K562 (cell line): ENCODE measurements at regions not wholly inside any gene's neighbourhood (a gene's known extent, or its start where the extent isn't known, plus 50 kb on each side); places are given as distances from the start of the nearest gene placed in this dataset.

ENCODE experiments used
- EP300 ChIP-seq: IDR thresholded peaks from 2 replicates; pipeline ENCODE4 v1.6.1; 2012; ENCODE audit warnings: low read length, improper control_type of control experiment
- GABPB2 ChIP-seq: fragments of 250-450 bp; sonication (Bioruptor Pico); conservative IDR thresholded peaks from 2 replicates; pipeline ENCODE4 v1.5.1; 2021; ENCODE audit warnings: mild to moderate bottlenecking
- HDAC6 ChIP-seq: IDR thresholded peaks from 2 replicates; pipeline ENCODE4 v1.6.1; 2012; ENCODE audit warnings: low read depth, mild to moderate bottlenecking, control low read depth, inconsistent platforms, low read length, moderate library complexity
- KLF16 ChIP-seq: IDR thresholded peaks from 2 replicates; pipeline ENCODE4 v1.6.1; 2016; ENCODE audit warnings: antibody characterized with exemption
- MAFG ChIP-seq: fragments of 450-650 bp; conservative IDR thresholded peaks from 2 replicates; pipeline ENCODE4 v1.6.1; 2016; ENCODE audit warnings: missing genetic modification characterization, missing compliant biosample characterization
- MGA ChIP-seq: fragments of 450-650 bp; IDR thresholded peaks from 2 replicates; pipeline ENCODE4 v1.6.1; 2016; ENCODE audit warnings: mild to moderate bottlenecking, moderate library complexity
- NCOA2 ChIP-seq, 2 experiments: fragments of 450-650 bp; IDR thresholded peaks; 2 replicates each; pipeline ENCODE4 v1.6.1; 2018; ENCODE audit warnings: mild to moderate bottlenecking in 2 of 2, moderate library complexity in 1 of 2; ENCODE audit not compliant: partially characterized antibody in 2 of 2
- PRMT5 ChIP-seq: sonication (generic); formaldehyde crosslinking; IDR thresholded peaks from 2 replicates; pipeline ENCODE4 v1.5.0; 2020; ENCODE audit warnings: missing genetic modification reagents
- ZKSCAN3 ChIP-seq: fragments of 250-450 bp; sonication (Bioruptor Pico); IDR thresholded peaks from 2 replicates; pipeline ENCODE4 v1.4.0; 2020
- ZNF23 ChIP-seq: fragments of 250-450 bp; sonication (Bioruptor Pico); IDR thresholded peaks from 2 replicates; pipeline ENCODE4 v1.4.0; 2020; ENCODE audit warnings: mild to moderate bottlenecking
- ZNF830 ChIP-seq: fragments of 250-450 bp; sonication (Bioruptor Pico); IDR thresholded peaks from 2 replicates; pipeline ENCODE4 v1.5.0; 2021; ENCODE audit warnings: mild to moderate bottlenecking
- TF ChIP-seq, protein P1 (sequence below), 2 experiments: fragments of 450-650 bp; IDR thresholded peaks; 2 replicates each; pipeline ENCODE4 v1.6.1; 2018; ENCODE audit warnings: mild to moderate bottlenecking in 2 of 2, low read depth in 1 of 2; ENCODE audit not compliant: partially characterized antibody in 2 of 2

DNA sequence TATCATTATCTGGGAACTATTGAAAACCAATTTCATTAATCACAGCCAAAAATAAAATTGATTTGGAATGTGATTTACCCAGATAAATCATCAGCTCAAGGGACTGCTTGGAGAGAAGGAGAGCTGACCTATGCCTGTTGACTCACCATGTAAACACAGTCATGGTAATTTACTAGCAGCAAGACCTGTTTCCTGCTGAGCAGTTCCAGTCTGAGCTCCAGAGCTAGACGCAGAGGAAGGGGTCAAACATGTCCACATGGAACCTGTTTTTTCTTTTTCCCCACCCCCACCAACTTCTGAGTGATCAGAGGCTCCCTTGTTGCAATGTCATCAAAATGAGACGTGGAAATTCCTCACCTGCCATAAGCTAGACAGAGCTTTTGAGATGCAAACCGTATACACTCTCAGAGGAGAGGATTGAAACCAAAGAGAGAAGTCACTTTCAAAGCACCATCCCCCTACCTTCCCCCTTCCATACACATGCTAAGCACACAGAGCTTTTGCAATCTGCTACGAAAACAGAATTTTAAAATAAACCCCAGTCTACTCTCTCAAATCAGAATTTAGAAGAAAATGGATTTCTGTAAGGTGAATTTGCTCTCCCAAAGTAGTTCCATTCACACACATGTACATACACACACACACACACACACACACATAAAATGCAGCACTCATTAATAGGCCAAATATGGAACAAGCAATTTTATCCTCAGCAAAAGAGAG lies 55.9 kb upstream of the PTGFRN start (continued):
- TF ChIP-seq MAFG (tag): peak; percentile 46
- TF ChIP-seq EP300: no peak
- no peak for TF ChIP-seq NCOA2 (IDR thresholded peaks at IDR 0.05; ENCODE audit: partially characterized antibody in 2 of 2)
- TF ChIP-seq, protein P1, sequence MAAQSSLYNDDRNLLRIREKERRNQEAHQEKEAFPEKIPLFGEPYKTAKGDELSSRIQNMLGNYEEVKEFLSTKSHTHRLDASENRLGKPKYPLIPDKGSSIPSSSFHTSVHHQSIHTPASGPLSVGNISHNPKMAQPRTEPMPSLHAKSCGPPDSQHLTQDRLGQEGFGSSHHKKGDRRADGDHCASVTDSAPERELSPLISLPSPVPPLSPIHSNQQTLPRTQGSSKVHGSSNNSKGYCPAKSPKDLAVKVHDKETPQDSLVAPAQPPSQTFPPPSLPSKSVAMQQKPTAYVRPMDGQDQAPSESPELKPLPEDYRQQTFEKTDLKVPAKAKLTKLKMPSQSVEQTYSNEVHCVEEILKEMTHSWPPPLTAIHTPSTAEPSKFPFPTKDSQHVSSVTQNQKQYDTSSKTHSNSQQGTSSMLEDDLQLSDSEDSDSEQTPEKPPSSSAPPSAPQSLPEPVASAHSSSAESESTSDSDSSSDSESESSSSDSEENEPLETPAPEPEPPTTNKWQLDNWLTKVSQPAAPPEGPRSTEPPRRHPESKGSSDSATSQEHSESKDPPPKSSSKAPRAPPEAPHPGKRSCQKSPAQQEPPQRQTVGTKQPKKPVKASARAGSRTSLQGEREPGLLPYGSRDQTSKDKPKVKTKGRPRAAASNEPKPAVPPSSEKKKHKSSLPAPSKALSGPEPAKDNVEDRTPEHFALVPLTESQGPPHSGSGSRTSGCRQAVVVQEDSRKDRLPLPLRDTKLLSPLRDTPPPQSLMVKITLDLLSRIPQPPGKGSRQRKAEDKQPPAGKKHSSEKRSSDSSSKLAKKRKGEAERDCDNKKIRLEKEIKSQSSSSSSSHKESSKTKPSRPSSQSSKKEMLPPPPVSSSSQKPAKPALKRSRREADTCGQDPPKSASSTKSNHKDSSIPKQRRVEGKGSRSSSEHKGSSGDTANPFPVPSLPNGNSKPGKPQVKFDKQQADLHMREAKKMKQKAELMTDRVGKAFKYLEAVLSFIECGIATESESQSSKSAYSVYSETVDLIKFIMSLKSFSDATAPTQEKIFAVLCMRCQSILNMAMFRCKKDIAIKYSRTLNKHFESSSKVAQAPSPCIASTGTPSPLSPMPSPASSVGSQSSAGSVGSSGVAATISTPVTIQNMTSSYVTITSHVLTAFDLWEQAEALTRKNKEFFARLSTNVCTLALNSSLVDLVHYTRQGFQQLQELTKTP (IDR thresholded peaks at IDR 0.05; ENCODE audit: low read depth in 1 of 2, partially characterized antibody in 2 of 2): no peak
- no peak for TF ChIP-seq ZNF830 (CRISPR knock-in tag)
- TF ChIP-seq ZNF23 (CRISPR knock-in tag): no peak
- no peak for TF ChIP-seq ZKSCAN3 (CRISPR knock-in tag)
- TF ChIP-seq MGA: no peak
- no peak for TF ChIP-seq GABPB2
- TF ChIP-seq HDAC6: no peak
- no peak for TF ChIP-seq PRMT5 (CRISPR knock-in tag)
- TF ChIP-seq KLF16: no peak
